NCI-H146 (cell line): ENCODE measurements at regions not wholly inside any gene's neighbourhood (a gene's known extent, or its start where the extent isn't known, plus 50 kb on each side); places are given as distances from the start of the nearest gene placed in this dataset.

Experiments
- DNase-seq: peaks from one replicate; lab custom pipeline; 2025; lab: John Stamatoyannopoulos, UW

DNA sequence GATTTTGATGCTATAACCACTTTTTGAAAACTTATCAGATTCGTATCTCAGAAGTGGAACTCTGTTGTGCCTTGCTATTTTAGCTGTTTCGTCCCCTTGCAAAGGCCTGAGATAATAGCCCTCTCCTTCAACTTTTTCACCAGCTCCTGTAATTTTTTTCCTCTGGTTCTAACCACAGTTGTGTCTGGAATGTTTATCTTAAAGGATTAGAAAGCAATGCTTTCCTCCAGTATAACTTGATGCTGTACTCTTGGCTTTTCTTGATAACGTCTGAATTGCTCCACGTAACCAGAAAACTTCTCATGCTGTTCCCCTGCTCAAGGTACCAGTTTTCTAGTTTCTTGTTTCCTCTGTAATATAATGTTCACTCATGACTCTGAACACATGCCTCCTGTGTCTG lies 209.4 kb downstream of the DTWD2 start:
- no peak for DNase-seq

DNA sequence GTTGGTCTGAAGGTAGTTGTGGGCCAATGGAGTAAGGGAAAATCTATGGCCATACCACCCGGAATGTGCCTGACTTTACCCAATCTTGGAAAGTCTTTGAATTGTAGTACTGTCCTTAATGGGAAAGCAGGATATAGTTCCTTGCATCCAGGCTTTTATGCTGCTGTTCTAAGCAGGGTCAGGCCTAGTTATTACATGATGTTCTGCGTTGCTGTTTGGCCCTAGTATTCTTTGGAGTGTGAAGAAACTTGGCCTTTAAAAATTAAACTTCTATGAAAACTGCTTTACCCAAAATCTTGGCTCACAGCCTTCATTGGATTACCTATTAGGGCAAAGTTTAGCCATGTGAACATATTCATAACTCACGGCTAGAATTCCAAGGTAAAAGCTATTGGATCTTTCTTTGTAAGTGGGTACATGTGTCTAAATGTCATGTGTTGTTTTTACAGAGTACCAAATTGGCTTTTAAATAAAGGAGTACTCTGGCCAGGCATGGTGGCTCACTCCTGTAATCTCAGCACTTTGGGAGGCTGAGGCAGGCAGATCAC lies 211.1 kb downstream of the DTWD2 start:
- DNase-seq: no peak

DNA sequence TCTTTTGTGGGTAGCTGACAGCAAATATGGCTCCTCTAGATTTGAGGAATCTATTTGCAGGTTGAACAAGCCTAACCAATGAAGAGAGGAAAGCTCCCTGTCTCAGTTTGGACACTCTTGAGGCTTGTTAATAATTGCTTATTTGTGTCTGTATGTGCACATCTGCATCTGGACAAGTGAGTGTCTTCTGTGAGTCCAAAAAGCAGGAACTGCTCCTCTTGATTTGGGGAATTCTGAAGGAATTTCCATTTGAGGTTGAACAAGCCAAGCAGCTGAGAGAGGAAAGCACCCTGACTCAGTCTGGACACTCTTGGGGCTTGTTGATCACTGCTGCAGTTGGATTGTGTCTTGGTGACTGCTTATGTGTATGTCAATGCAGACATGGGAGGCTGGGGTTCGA lies 211.6 kb downstream of the DTWD2 start:
- no peak for DNase-seq

DNA sequence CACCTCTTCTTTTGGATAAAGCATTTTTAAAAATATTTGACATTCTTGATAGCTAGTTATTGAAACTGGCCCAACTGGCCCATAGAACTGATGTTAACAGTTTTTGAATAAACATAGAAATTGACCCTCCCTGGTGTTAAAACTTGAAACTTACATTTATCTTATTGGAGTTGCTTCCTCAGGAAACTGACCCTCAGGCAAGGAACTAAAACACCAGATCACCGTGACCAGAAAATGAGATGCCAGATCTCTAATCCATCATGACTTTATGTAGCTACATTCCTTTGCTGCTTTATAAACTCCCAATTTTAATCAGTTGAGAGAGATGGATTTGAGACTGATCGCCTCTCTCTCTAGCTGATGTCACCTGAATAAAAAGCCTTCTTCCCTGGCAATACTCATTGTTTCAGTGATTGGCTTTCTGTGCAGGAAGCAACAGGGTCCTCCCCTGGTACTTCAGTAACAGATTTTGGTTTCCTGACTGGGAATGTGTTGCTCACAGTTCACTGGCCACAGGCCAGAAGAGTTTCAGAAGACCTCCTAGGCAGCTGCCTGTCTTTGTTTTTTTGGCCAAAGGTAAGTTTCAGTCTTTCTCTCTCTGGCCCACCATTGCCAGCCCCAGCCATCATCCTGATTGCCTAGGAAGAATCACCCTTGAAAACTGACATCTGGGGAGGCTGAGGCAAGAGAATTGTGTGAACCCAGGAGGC lies 212.4 kb downstream of the DTWD2 start:
- DNase-seq: no peak

DNA sequence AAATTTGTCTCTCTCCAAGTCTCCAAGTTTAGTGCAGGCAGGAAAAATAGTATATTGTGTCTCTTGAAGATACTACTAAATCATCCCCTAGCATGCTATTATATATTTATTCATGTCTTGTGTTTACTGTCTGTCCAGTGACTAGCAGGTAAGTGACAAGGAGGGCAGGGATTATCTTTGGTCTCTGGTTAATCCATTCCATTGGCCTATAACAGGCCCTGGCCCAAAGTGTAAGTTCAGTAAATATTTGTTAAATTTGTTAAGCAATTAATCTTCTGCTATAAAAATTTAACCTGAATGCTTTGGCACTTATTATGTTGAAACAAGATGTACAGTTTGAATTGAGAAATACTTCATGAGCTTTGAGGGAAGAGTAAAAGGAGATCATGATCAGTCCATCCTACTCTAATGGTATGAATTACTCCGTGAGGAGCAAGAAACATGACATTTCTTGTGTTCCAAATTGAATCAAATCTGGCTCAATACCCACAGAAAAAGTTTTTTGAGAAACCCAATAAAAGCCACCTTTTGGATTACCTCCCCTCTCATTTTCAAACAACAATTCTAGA lies 219.7 kb downstream of the DTWD2 start:
- no peak for DNase-seq

DNA sequence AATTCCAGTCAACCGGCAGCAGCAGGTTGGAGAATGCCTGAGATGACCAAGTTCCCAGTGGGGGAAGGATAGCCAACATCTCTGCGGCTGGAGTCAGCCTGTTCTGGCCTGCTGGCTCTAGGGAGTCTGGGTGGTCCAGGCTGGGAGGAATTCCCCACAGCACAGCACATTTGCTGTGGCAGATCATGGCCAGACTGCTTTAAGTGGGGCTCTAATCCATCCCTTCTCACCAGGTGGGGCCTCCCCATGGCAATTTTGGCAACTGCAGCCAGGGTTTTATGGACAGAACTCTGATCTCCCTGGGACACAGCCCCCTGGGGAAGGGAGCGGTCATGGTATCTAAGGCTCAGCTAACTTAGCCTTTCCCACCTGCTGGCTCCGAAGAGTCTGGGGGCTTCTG lies 226.1 kb downstream of the DTWD2 start:
- no peak for DNase-seq

DNA sequence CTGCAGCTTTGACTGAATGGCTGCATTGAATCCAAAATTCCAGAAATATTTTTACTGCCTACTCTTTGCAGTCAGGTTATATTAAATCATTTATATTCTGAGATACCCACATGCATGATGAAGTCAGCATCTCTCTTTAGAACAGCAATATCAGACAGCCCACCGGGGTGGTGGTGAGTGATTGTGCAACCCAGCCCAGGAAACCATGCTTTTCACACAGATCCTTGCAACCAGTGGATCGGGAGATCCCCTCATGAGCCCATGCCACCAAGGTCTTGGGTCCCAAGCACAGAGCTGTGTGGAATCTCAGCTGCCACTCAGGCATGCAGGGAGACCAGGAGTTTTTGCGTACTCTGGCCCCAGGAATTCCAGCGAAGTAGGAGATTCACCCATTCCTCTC lies 226.5 kb downstream of the DTWD2 start:
- no peak for DNase-seq

DNA sequence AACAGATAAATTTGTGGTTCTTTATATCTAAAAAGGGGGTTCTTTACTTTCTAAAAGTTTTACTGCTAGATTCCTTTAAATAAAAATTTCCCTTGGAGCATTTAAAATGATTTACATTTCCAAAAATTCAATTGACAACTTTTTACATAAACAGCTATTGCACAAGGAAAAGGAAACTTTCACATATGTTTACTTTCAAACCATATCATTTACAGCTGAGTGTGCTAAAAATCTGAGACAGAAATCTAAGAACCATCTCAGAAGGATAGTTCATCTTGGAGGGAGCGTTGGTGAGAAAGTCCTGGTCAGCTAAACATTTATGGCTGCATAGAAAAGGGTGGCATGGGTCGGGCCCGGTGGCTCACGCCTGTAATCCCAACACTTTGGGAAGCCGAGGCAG lies 235.4 kb downstream of the DTWD2 start:
- no peak for DNase-seq

DNA sequence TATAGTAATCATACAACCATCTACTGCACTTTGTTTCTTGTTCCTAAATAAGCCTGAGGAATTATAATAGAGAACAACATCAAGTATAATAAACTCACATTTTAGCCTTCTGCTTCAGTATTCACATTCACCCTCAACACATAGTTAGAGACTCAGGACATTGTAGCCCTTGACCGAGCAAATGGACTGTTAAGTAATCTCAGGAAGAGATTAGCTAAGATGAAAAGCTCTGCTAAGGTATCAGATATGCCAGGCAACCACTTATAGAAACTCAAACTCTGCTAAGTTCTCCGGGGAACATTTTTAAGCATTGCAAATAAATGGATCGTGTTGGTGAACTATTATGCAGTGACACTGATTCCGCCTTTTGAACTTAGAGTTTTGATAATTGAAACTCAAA lies 252.0 kb downstream of the DTWD2 start:
- DNase-seq: no peak

DNA sequence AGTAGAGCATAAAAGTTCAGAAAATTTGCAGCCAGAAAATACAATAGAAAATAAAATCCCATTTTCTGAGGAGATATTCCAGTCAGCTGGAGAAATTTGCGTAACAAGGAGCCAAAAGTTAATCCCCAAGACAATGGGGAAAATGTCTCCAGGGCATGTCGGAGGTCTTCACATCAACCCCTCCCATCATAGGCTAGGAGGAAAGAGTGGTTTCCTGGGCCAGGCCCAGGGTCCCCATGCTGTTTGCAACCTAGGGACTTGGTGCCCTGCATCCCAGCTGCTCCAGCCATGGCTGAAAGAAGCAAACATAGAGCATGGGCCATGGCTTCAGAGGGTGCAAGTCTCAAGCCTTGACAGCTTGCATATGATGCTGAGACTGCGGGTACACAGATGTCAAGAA lies 255.0 kb downstream of the DTWD2 start:
- DNase-seq: no peak

DNA sequence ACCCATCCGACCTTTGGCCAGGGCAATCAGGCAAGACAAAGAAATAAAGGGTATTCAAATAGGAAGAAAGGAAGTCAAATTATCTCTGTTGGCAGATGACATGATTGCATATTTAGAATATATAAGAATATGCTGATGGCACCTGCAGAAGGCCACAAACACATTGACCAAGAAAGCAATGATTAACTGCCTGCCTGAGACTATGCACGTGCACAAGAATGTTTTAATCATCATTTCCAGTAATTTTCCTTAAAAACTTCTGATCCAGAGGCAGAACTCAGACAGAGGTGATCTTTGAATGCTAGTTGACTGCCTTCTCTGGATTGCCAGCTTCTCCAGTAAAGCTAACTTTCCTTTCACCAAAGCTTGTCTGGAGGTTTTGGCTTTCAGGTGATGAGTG lies 260.2 kb downstream of the DTWD2 start:
- no peak for DNase-seq

DNA sequence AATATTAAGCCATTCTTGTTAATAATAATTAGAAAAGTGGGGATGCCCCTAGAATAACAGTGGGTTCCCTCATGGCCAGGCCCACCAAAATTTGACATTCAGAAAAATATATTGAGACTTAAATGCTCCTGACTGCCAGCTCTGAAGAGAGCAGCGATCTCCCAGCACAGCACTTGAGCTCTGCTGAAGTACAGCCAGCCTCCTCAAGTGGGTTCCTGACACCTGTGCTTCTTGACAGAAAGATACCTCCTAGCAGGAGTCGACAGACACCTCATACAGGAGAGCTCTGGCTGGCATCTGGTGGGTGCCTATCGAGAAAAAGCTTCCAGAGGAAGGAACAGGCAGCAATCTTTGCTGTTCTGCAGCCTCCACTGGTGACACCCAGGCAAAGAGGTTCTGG lies 261.5 kb downstream of the DTWD2 start:
- no peak for DNase-seq

DNA sequence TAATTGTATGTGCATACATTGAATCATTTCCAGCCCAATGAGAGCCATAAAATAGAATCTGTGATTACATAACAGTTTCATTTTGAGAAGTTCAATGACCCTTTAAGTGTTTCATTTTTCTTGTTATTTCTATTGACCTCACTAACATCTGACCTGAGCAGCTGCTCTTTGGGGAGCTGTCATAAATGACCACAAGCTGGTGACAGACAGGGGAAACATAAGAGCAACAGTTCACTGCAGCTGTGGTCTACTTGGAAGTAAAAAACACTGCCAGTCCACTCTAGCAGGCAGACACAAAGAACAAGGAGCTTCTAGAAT lies 265.4 kb downstream of the DTWD2 start:
- DNase-seq: no peak

DNA sequence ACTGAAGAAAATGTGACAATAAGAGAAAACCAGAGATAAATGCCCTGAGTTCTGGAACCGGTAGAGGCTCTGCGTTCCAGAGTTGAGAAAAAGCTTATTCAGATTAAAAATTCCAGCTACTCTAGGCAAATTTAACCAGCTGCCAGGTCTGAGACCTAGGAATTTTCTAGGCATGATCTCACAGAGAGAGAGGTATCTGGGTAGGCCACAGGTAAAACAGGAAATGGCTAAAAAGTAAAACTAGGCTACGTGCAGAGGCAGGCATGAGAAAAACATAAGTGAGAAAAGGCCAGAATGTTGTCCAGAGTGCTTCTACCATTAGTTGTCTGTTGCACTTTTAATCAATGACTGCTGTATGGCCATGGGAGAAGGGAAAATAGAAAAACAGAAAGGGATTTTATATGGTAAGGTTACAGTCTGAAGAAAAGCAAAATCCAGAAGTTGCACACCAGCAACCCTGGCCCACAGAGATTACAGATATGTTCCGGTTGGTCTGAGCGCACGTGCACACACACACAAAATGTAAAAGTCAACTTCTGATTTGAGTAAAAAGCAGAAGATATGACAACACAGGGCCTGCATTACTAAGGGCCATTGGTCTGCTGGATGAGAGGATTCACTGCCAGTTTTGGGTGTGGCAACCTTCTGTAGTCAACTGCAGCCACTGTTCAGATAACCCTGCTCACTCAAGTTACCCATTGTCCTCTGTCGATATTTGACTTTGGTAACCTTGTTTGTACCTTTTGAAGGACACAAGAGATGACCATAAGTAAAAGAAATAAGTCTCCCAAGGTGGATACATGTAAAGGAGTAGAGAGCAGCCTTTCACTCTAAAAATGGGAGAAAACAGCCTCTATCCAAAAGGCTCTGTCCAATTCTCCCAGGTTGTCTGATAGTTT lies 266.0 kb downstream of the DTWD2 start:
- DNase-seq: no peak

DNA sequence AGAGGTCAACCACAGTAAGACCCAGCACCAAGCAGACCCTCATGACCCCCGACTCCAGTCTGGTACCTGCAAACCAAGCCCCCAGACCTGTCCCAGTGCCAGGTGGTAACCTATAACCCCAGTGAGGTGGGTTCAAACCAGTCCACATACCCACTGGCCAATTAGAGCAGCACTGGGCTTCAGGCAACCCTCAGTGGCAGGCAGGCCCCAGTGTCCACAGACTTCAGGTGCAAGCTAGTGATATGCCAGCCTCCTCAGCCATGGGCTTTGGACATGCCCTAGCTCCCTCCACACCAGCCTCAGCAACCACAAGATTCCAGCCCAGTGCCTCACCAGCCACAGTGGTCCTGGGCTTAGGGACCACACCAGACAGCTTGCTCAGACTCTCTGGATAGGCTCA lies 276.6 kb downstream of the DTWD2 start:
- DNase-seq: no peak

DNA sequence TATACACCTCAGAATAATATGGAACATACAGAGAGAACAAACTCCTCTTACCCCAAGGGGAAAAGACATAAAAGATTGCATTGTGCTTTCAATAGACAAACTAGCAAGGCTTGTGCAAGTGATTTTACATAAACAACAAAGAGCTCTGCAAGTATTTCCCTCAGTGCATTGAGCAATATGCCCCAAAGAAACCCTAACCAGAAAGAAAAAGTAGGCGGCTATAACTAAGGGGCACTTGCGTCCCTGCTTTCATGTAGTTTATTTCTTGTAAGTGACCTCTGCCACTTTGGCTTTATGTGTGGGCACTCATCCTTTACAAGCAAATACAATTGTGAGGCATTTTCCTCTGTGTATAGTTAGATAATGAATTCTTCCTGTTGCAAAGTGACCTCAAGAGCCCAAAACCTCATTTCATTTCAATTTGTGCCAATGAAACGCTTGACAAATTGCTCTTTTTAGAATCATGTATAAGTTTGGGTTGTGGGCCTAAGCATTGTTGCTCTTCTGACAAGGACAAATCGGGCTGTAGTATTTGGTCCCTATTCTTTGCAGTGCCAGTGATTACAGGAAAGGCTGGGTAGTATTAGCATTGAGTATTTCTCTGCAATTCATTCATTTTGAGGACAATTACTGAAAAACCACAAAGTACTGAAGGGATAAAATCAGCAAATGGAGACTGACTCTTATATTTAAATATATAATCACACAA lies 282.2 kb downstream of the DTWD2 start:
- no peak for DNase-seq

DNA sequence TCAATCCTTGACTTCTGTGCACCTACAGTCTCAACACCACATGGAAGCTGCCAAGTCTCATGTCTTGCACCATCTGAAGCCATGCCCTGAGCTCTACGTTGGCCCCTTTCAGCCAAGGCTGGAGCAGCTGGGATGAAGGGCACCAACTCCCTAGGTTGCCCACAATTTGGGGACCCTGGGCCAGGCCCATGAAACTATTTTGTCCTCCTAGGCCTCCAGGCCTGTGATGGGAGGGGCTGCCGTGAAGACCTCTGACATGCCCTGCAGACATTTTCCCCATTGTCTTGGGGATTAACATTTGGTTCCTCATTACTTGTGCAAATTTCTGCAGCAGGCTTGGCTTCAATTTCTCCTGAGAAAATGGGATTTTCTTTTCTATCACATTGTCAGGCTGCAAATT lies 285.1 kb downstream of the DTWD2 start:
- DNase-seq: no peak

DNA sequence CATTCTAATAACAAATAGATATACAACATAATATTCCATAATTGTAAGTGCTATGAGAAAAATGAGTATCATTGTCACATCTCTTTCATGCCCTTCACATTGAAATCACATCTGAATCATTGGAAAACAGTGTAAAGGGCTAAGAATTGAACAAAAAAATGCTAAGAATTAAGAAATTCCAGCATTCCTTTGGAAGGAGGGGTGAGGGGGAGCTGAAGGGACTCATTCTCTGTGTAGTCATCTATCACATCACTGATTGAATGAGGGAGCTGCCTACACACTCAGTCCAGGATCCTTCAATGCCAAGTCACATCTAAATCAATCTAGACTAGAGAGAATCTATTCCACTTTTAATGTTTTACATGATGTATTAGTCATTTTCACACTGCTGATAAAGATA lies 286.6 kb downstream of the DTWD2 start:
- no peak for DNase-seq

DNA sequence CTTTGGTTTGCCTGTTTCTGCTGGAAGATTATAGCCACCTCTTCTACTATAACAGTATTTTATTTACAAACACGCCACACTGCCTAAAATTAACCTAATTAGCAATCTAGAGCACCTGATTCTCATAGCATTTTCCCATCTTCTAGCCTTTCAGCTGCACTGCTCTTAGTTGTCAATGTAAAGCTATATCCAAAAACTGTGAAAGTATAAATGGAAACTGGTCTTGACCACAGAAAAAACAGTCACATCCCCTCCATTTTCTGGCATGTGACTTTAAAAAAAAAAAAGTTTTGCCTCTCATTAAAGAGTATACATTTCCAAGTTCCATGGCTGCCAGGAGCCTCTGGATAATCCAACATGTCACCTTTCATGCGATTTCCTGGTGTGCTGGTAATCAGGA lies 287.8 kb downstream of the DTWD2 start:
- no peak for DNase-seq

DNA sequence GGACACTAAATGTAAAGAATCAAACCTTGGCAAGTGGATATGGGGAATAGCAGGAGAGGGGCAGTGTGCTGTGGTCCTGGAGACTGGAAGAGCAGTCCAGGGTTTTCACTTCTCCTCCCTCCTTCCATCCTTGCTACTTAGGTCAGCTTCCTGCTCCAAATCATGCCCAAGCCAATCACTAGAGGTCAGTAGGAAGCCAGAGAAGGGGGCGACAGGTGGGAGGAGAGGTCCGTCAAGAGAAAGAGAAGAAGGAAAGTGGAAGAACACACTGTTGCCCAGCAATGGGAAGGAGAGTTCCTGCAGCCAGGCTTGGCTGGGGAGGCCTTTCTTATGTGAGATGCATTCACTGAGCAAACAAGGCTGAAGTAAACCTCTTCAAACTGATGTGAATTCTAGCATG lies 289.6 kb downstream of the DTWD2 start:
- no peak for DNase-seq

DNA sequence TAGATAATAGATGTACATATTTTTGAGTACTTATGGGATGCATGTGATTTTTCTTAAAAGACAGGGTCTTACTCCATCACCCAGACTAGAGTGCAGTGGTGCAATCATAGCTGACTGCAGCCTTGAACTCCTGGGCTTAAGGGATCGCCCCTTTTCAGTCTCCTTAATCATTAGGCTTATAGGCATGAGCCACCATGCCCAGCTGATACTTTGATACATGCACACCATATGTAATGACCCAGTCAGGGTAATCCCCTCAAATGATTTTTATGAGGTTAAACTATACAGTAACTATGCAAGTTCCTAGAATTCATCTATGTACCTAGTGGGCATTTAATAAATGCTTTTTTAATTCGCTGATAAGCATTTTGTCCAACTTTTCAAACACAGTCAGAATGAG lies 292.3 kb downstream of the DTWD2 start:
- no peak for DNase-seq

DNA sequence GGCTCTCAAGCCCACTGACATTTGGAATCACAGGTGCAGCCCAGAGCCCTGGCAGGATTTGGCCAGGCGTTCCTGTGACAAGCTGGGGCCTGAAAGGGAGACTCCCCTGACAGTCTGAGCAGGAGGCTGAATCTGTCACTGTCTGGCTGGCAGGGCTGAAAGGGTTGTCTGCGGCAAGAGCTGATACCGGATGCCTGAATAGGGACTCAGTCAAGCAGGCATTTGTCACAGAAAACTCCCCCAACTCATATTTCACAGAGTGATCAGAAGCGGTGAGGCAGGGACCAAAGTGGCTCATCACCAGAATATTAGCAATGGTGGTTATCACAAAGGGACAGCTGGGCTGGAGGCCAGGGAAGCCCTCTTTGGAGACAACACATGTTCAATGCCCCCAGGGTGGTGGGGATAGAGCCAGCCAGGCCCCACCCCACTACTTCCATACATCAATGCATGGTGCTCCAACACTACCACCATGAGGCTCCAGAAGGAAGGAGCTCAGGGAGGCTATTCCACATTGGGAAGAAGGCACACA lies 295.5 kb downstream of the DTWD2 start:
- peak; percentile 6 for DNase-seq
